ENCODE measurements at regions not wholly inside any gene's neighbourhood (a gene's known extent, or its start where the extent isn't known, plus 50 kb on each side); places are given as distances from the start of the nearest gene placed in this dataset.

- WGBS, 3 donors = 79 to 85% (median 81%) methylated on average over 8 of the region's 8 CpGs
- no peak for DNase-seq
- Histone ChIP-seq H3K4me3 (no peak overlapping the region), H3K9me3 (no peaks in the 10 kb centered on the region), H3K4me1 (ENCODE audit: insufficient read depth) (no peaks in the 10 kb centered on the region), H3K27me3 (no peaks in the 10 kb centered on the region), H3K27ac (no peak overlapping the region), H3K36me3 (no peaks in the 10 kb centered on the region)
- no peak for TF ChIP-seq EP300 (IDR thresholded peaks at IDR 0.05)
- no peak for TF ChIP-seq POLR2A (IDR thresholded peaks at IDR 0.05)
- no peak for TF ChIP-seq CTCF (IDR thresholded peaks at IDR 0.05)
- intact Hi-C loops (cut with DNase I) = no loop called here
Measured at GRCh38 chr4:74654230-74654681, 140.1 kb downstream of the BTC start.

GRCh38 chr4:74656596-74656995, 137.7 kb downstream of the BTC start:
- TF ChIP-seq POLR2A (IDR thresholded peaks at IDR 0.05) = no peak
- TF ChIP-seq EP300 (IDR thresholded peaks at IDR 0.05) = no peak
- TF ChIP-seq CTCF (IDR thresholded peaks at IDR 0.05) = no peak
- no peaks in the 10 kb centered on the region for H3K36me3 ChIP-seq
- no peaks in the 10 kb centered on the region for H3K9me3 ChIP-seq
- H3K4me1 ChIP-seq (ENCODE audit: insufficient read depth) = no peaks in the 10 kb centered on the region
- 93 to 98% (median 93%) methylated on average over 1 of the region's 1 CpG for WGBS, 3 donors
- intact Hi-C loops (cut with DNase I) = no loop called here
- H3K4me3 ChIP-seq = no peak overlapping the region
- no peak overlapping the region for H3K27ac ChIP-seq
- no peaks in the 10 kb centered on the region for H3K27me3 ChIP-seq
- DNase-seq = no peak

- H3K27me3 ChIP-seq = no peaks in the 10 kb centered on the region
- WGBS, 3 donors = 92 to 100% (median 97%) methylated on average over 1 of the region's 1 CpG
- H3K4me3 ChIP-seq = no peak overlapping the region
- no peaks in the 10 kb centered on the region for H3K36me3 ChIP-seq
- no peak overlapping the region for H3K27ac ChIP-seq
- TF ChIP-seq EP300 (IDR thresholded peaks at IDR 0.05) (no peak), CTCF (IDR thresholded peaks at IDR 0.05) (no peak), POLR2A (IDR thresholded peaks at IDR 0.05) (no peak)
- intact Hi-C loops (cut with DNase I) = no loop called here
- no peak for DNase-seq
- H3K4me1 ChIP-seq (ENCODE audit: insufficient read depth) = no peaks in the 10 kb centered on the region
- no peaks in the 10 kb centered on the region for H3K9me3 ChIP-seq
Measured at GRCh38 chr4:74658116-74658515, 136.2 kb downstream of the BTC start.

- H3K9me3 ChIP-seq = no peaks in the 10 kb centered on the region
- intact Hi-C loops (cut with DNase I) = no loop called here
- H3K27ac ChIP-seq = no peak overlapping the region
- no peak overlapping the region for H3K4me3 ChIP-seq
- no peaks in the 10 kb centered on the region for H3K4me1 ChIP-seq (ENCODE audit: insufficient read depth)
- WGBS, 3 donors = 60 to 64% (median 62%) methylated on average over 3 of the region's 3 CpGs
- no peaks in the 10 kb centered on the region for H3K27me3 ChIP-seq
- H3K36me3 ChIP-seq = no peaks in the 10 kb centered on the region
- TF ChIP-seq POLR2A (IDR thresholded peaks at IDR 0.05) (no peak), CTCF (IDR thresholded peaks at IDR 0.05) (no peak), EP300 (IDR thresholded peaks at IDR 0.05) (no peak)
- peak in 1 of 5 donors; percentile 14 for DNase-seq
Measured at GRCh38 chr4:74659576-74660411, 134.5 kb downstream of the BTC start.
